ENCODE measurements at regions not wholly inside any gene's neighbourhood (a gene's known extent, or its start where the extent isn't known, plus 50 kb on each side); places are given as distances from the start of the nearest gene placed in this dataset.

DNA sequence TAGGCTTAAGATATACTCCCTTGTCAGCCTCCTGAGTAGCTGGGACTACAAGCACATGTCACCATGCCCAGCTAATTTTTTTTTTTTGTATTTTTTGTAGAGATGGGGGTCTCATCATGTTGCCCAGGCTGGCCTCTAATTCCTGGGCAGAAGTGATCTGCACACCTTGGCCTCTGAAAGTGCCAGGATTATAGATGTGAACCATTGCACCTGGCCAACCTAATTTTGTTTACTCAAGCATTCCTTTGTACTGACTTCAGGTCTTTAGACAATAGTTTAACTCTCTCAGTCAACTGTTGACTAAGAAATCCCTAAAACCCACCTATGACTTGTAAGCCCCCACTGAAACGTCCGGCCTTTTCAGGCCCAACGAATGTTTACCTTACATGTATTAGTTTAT is 628.3 kb upstream of the CDH8 start:
- DNase-seq: no peak

DNA sequence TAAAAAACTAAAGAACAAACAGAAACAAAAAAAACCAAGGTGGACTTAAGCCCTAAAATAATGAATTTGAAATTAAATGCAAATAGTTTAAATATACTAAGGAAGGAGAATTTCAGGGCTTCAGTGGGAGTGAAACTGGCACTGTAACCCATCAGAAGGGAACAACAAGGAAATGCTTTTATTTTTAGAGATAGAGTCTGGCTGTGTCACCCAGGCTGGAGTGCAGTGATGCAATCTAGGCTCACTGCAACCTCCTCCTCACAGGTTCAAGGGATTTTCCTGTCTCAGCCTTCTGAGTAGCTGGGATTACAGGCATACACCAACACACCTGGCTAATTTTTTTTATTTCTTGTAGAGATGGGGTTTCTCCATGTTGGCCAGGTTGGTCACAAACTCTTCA is 625.2 kb upstream of the CDH8 start:
- no peak for DNase-seq

DNA sequence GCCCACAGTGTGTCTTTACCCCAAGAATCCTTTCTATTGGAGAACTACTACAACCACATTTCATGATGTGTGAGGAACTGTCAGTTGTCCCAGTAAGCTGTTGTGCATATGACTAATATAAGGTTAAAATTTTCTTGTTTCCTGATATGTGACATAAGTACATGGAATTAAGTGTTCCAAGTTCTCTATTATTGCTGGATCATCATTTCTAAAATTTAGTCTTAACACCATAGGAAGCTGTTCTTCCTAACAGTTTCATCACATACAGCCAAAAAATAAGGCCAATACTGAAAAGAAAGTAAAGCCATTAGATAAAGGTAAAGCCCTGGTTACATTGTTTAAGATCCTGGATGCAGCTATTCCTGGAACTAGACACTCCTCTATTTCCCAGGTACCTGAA is 620.9 kb upstream of the CDH8 start:
- no peak for DNase-seq

DNA sequence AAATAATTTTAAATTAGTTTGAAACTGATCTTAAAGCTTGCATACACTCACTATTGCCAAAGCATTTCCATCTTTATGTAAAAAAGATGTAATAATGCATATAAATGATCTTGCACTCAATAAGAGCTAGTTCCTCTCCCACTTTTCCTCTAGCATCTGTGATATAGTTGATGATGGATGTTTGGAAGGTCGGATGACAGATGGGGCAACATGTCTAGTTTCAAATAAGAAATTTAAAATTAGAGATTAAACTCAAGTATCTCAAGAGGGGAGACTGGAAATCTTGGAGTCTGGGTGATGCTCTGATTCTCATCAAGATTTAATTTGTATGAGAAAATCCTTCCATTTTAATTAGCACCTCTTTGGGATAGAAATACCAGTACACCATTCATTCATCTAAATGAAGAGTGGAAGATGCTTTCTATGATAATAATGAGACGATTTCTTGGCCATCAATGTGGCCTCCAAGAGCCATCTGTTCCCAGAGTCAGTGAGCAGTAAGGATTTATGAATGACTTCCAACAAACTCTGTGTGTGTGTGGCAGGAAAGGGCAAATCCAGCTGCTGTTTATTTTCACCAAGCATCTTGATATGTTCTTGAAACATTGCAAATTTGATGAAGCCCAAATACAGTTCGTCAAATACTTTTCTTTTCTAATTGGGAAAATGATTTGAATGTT is 616.3 kb upstream of the CDH8 start:
- DNase-seq: no peak

DNA sequence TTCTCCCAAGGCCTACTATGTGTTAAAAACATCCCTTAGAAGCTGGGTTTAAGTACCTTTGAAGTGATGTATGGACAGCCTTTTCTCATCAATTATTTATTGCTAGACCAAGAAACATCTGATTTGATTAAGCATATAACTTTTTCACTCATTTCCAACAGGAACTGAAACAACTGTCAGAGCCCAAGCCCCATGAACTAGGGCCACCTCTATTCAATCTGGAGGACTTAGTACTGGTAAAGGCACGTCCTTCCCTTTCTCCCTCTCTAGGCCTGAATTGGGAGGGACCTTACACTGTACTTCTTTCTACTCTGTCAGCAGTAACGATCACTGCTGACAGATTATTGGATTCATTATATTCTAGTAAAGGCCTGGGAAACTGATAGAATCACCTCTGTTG is 612.0 kb upstream of the CDH8 start:
- DNase-seq: no peak

DNA sequence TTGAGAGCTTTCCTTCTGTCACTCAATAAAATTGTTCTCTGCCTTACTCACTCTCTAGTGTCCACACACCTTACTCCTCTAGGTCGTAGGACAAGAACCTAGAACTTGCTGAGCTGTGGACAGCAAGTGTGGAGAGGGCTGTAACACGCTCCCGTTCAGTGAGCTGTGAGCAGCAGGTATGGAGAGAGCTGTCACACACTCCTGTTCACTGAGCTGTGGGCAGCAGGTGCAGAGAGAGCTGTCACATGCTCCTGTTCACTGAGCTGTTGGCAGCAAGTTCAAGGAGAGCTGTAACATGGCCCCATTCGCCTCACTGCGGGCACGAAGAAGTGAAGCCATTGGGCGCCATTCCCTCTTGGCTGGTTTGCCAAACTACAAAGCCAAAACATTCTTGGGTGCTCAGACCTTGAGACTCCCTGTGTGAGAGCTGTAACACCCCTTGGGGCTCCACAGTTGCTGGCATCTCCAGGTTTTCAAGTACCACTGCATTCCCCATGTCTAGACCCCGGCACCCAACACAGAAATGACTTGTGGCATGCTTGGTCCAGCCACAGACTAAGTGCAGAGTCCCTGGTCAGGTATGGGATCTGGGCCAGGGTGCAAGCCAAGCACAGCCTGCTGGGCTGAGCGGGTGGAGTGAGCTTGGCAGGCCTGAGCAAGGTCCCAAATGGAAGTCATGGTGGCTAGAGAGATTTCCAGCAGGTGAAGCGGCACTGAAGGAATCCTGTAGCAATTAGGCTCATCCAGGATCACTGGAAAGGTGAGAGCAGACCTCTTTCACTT is 608.0 kb upstream of the CDH8 start:
- DNase-seq: no peak

DNA sequence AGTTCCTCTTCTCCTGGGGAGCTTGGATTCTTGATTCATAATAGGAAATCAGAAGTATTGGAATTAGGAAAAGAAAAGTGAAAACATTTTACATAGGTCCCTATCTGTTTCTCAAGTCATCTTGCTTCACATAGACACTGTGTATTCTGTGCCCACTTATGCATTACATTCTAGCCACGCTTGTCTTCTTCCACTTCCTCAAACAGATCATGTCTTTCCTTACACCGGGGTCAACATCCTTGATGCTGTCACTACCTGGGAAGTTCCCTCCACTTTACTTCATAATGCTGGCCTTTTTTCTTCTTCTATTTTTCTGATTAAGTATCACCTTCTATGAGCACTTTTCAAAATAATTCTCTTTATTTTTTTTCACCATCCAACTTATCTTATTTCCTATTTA is 606.4 kb upstream of the CDH8 start:
- no peak for DNase-seq

DNA sequence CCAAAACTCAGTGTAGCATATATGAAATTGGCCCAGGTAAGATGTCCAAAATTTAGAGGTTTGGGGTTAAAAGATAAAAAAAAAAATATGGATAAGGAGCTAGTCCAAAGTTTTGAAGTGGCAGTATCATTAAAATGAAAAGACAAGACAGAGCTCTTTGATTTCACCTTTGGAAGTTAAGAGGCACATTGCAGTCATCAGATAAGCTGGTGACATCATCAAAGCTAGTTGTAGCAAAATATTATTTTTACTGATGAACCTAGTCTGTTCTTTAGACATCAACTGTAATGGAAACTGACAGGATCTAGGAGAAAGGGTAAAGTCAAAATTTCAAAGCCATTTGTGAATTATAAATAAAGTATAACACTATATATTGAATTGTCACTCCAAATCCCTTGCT is 603.7 kb upstream of the CDH8 start:
- no peak for DNase-seq

DNA sequence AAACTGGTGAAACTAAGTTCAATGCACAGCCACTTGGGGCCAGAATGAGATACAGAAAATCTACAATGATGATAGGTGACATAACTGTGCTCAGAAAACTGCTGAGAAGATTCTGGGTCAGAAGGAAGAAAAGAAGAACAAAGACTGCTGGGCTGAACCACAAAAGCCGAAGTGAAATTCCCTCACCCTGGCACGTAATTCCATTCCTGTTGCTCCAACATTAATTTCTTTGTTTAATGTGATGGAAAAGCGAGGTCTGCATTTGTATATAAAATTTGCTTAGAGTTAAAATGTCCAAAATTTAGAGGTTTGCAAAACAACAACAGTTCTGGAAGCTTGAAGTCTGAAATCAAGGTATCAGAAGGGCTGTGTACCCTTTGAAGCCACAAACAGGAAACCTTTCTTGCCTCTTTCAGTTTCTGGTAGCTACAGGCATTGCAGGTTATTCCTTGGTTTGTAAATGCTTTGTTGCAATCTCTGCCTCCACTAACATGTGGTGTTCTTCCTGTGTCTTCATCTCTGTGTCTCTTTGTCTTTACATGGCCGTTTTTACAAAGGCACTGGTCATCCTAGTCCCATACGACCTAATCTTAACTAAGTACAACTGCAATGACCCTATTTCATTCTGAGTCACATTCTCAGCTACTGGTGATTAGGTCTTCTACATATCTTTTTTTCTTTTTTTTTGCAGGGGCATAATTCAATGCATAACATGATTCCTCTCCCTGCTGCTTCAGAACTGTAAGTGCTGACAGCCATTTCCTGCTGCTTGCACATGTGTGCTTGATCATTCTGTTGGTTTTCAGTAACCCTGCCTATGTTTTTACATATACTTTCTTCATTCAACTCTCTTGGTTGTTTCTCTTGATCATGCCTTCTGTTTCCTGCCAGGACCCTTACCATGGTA is 603.0 kb upstream of the CDH8 start:
- DNase-seq: no peak

DNA sequence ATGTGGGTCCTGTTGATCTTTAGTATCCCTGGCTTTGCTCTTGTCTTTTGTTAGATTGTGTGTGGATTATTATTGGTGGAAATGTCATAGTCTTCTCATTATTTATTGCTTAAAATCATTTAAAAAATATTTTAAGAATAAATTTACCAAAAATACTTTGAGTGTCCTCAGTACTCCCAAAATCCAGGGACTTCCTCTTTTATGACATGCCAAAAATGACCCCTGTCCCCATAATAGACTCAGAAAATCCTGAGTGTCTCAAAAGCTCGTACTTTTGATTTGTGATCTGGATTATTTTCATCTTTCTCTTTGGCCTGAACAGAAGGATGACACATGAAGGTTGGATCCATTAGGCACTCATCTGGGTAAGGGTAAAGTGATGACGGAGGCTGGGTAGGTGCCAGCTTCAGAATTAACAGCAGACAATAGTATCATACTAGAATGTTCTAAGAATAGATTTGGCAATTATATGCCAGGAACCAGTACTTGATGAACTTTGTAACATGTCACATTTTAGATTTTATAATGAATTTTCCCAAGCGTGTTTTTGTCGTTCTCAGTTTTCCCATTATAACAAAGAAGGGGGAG is 602.2 kb upstream of the CDH8 start:
- no peak for DNase-seq

DNA sequence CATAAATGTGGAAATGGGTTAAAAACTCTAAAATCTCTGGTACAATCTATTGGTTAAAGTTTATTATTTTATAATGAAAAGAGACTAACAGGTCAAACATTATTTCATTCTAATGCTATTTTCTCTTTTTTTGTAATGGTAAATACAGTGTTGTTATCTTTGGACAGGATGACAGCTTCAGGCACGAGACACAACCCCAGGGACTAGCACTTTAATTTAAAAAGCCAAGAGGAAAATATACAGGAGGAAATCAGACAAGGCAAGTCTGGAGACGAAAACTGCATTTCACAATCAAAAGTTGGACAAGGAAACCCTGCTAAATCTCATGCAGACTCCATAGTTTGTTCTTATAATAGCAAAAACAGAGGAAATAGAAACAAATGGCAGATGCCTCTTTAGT is 589.1 kb upstream of the CDH8 start:
- no peak for DNase-seq

DNA sequence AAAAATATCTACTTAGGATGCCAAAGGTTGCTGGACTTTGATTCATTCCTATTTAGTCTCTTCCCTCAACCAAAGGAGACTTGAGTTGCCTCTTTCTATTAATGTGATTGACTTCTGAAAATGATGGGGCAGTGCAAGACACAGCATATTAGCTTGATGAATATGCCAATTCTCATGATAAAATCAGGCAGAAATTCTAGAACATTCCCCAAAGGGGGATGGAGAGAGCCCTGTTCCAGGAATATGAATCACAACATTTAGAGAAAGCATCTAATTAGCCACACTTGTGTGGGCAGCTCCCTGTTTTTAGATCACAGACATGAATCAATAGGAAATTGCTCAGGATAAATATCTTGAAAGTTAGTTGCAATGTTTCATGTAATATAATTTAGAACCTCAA is 584.0 kb upstream of the CDH8 start:
- DNase-seq: no peak

DNA sequence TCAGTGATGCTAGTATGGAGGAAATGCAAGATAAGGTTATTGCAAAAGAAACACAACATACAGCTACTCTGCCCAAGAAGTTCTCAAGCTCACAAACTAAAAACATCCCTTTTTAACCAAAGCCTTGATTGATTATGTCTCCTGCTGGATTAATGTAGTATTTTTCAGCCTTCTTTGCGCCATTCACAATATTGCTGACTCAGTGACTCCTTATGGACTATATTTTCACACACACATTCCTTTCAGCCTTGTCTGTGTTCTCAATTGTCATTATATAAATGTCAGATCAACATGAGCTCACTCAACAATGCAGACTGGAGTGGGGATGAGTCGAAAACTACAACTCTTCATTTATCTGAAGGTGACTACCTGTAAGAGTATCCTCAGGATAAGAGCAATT is 579.3 kb upstream of the CDH8 start:
- DNase-seq: no peak

DNA sequence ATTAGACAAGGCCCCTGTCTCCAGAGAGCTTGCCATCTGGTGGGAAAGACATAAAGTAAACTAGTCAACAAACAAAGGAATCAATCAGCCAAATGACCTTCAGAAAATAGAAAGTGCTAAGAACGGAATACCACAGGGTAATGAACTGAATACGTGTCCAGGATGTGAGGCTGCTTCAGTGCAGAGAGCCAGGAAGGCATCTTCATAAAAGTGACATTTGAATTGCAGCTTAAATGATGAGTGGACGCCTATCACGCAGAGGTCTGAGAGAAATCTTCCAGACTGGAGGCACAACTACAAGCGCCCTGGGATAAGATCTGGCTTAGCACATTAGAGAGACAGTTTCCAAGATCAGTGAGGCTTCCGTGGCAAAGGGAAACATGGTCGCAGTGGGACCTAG is 574.1 kb upstream of the CDH8 start:
- DNase-seq: no peak

DNA sequence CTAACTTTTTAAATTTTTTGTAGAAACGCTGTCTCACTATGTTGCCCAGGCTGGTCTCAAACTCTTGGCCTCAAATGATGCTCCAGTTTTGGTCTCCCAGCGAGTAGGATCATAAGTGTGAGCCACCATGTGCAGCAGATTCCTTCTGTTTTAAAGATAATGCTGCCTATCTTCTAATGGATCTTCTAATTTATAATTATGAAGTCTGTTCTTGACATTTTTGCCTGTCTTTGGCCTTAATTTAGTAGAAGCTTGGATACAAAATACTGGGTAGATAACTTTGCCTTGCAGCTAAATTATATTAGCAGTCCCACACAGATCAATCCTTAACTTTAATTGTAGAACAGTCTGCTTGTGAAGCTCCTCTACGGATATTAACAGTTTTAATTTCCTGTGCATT is 566.6 kb upstream of the CDH8 start:
- no peak for DNase-seq

DNA sequence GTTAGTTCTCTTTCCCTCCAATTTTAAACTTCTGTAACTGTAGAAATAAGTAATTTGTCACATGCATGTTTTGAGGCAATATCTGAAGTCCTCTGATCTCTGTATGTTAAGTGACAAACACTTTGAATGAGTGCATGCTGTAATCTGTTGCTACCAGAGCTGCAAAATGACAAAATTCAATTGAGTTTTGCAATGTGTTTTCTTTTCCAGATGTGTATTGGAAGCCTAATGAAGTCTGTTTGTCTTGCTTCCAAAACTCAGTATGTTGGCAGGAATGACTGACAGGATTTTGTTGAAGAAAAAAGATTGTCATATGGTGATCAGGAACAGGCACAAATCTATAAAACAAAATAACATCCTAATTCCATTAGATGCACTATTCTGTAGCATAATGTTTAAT is 561.6 kb upstream of the CDH8 start:
- DNase-seq: no peak

DNA sequence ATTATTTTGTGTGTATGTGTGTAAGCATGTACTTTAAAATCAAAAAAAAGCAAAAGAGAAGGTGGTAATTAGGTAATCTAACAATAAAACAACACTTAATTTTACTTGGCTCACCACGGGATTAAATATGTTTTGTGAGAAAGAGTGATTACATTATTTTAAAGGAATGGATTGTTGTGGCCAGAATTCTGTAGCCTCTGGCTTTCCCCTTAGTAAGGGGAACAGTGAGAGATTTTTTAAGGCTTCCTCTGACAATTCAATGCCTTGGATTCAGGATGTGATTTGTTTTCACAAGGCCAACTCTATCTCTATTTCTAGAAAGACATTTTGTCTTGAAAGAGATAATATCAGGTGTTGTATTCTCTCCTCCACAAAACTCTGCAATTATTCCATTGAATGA is 560.3 kb upstream of the CDH8 start:
- DNase-seq: no peak

DNA sequence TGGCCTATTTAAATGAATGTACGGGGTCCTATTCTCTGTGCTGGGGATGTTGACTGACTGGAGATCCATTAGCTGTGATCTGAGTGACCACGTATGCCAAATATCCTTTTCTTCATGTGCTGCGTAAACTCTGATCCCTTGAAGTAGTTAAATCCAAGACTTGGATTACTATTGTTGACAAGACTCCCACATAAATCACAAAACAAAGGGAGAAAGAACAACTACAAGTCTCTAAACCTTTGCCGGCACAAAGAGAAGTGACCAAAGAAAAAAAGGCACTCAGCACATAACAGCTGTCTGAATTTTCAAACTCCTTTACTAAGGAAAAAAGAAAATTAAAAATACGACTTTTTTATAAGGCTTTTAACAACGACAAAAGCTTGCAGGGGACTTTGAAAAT is 559.9 kb upstream of the CDH8 start:
- no peak for DNase-seq

DNA sequence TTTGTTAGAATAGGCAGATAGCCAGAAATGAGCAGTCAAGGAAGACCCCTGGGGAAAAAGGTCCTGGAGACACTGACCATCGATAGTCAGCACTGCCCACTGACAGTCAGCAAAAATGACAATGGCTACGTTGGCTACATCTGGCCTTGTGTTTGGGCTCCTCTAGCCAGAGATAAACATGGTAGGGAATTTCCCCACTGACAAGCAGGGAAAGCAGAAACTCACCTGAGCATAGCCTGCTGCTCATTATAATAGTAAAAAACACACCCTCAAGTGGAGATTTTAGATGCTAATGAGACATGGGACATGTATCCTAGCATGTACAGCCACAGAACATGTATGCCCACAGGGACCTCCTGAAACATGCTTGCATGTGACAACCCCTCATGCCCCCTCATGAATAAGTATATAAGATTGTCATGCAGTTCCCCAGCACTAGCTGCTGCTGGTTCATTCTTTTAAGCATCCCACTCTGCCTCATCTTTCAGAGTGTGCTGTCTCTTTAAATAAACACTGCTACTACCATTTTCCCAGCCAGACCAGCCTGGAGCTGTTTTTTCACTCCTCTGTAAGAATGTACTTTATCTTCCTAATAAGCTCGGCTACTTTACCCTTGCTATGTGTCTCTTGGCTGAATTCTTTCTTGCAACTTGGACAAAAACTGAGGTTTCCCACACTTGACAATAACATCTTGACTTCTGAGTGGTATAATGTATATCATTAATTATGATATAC is 550.1 kb upstream of the CDH8 start:
- DNase-seq: no peak

DNA sequence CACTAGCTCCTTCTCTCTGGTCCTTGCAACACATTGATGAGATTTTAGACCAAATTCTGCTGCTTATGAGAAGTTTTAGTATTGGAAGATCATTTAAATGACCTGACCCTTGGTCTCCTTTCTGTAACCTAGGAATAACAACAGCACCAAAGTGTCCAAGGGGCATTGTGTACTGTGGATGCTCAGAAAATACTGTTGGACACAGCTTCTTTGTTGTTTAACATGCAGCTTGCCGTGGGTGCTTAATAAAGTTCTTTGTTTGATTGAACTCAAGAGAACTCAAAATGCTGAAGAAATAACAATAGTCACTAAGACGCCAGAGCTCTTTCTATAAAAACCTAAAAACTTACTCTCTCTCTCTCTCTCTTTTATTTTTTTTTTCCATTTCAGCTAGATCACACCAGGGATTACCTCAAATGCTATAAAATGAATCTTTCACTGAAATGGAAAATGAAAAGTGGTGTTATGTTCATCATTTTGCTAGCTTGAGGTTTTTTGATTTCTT is 548.9 kb upstream of the CDH8 start:
- DNase-seq: no peak

DNA sequence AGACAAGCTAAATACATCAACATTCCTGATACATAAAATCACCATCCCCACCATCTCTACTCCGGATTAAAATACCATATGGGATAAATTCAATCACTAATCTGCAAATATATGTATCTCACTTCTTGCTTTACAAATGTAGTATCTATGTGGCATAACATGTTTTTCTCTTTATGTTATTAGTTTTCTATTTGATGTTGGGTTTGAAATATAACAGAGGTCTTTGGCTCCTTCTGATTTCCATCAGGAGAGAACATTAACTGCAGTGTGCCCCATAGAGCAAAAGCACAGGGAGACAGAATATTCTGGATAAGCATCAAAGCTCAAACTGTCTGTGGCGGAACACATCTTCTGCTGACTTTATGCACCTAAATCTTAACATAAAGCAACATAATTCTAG is 547.2 kb upstream of the CDH8 start:
- no peak for DNase-seq

DNA sequence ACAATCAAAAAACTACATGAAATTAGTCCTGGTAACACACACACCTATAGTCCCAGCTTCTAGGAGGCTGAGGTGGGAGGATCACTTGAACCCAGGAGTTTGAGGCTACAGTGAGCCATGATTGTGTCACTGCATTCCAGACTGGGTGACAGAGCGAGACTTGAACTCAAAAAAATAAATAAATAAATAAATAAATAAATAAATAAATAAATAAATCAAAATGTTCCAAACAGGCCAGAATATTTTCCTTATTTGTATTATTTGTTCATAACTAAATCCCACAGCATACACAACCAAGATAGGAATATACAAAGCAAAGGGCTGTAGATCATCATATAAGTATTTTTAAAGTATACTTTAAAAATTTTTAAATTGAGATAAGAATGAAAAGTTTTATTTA is 537.2 kb upstream of the CDH8 start:
- DNase-seq: no peak

DNA sequence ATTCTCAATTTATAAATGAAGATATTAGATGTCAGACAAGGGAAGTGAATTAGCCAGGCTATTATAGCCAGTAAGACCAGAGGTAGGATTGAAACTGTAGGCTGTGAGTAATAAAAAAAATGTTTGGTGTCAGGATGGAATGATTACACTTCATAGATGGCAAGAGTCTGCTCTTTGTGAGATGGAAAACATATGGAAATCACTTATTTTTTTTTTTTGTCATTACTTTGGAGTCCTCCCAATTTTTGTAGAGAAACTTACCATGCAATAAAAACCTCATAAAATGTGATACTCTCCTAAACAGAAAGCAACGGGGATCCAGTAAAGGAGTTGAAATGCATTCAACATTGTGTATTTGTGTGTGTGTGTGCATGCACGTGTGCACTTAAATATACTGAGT is 532.7 kb upstream of the CDH8 start:
- DNase-seq: no peak

Measured in 8988T (cell line).